Fibroblast of pulmonary artery (primary cell): ENCODE measurements at regions not wholly inside any gene's neighbourhood (a gene's known extent, or its start where the extent isn't known, plus 50 kb on each side); places are given as distances from the start of the nearest gene placed in this dataset.
A peak's percentile ranks its signal among the peaks of the same experiment; 100 is the strongest.

Source experiments
- DNase-seq: peaks from one replicate; pipeline ENCODE4 v3.0.0-alpha.2; 2010; ENCODE audit warnings: low read depth
- H3K4me3 ChIP-seq: replicated peaks from 2 replicates; pipeline ENCODE4 v1.5.1; 2011; ENCODE audit warnings: low read depth, mild to moderate bottlenecking, control low read depth, low read length, moderate library complexity
- CTCF ChIP-seq: IDR thresholded peaks from 2 replicates; pipeline ENCODE4 v1.5.1; 2011; ENCODE audit warnings: mild to moderate bottlenecking, control low read depth, low read length, inconsistent platforms; ENCODE audit errors: missing control alignments

- DNase-seq: no peak
- no peak for TF ChIP-seq CTCF
- H3K4me3 ChIP-seq: no peak overlapping the region
Measured at GRCh38 chr18:54700580-54700979, 109.5 kb downstream of the DYNAP start.

GRCh38 chr18:54702686-54703085, 111.6 kb downstream of the DYNAP start:
- no peak for DNase-seq
- H3K4me3 ChIP-seq: no peak overlapping the region
- TF ChIP-seq CTCF: no peak

DNA sequence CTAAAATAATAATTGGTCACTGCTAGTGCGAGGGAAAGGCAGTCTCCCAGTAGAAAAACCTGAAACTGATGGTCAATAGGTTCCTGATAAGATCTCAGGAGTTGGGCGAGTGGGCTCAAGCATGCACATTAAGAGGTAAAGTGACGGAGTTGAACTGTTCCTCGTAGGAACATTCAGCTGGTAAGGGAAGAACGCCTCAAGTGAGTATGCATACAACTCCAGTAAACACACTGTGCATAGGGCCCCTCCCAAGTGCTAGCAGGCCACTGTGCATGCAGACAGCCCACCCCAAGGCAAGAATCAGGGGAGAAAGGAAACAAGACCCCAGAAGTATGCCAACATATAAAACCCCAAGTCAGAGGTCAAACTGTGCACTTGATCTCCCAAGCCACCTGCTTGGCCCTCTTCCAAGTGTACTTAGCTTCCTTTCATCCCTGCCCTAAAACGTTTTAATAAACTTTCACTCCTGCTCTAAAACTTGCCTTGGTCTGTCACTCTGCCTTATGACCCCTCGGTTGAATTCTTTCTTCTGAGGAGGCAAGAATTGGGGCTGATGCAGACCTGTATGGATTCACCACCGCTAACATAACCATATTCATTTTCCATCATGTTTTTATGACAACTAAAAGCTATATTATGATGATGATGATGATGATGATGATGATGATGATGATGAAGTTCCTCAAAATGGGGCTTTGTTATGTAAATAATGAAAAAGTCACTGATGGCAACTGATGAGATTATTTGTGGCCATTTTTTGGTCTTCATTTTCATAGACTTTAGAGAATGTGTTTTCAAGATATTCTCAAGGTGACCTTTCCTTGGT, 118.0 kb upstream of the RAB27B start:
- DNase-seq: no peak
- no peak for TF ChIP-seq CTCF
- H3K4me3 ChIP-seq: no peak overlapping the region

DNA sequence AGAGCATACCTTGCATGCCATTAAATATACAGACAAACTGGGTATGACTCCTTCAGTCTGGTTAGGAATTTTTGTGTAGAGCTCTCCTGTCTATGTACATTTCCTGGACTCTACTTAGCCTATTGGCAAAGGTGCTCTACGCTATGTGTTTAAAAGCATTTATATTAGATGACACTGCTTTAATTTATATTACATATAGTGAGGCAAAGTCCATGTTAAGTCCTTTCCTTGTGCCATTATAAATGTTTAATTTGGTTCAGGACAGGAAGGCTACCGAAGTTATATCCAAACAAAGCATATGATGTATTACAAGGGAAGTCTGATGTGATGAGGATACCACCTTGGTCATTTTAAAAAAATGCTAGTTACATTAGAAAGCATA, 117.4 kb upstream of the RAB27B start:
- no peak overlapping the region for H3K4me3 ChIP-seq
- DNase-seq: no peak
- no peak for TF ChIP-seq CTCF

DNA sequence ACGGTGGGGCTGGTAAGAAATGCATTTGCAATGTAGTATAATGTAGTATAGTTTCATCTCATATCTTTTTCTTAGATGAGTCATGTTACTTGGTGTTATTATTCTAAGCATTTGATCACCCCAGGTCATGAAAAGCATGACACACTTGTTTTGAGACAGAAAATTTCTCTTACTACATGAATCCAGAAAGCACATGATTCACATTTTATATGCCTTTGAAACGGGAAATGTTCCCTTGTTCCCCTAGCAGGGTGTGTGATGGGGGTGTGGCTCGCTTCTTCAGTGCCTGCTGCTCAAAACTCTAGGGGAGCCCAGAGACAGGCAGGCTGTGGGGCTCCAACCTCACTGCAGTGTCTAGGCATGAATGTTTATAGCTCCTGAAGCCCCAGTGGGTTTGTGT, 116.0 kb upstream of the RAB27B start:
- DNase-seq: peak; percentile 72
- no peak overlapping the region for H3K4me3 ChIP-seq
- TF ChIP-seq CTCF: no peak

GRCh38 chr18:54712758-54713157, 115.5 kb upstream of the RAB27B start:
- H3K4me3 ChIP-seq: no peak overlapping the region
- TF ChIP-seq CTCF: no peak
- no peak for DNase-seq

GRCh38 chr18:54713386-54713785, 114.9 kb upstream of the RAB27B start:
- TF ChIP-seq CTCF: no peak
- no peak overlapping the region for H3K4me3 ChIP-seq
- no peak for DNase-seq
